RWPE2 (cell line): ENCODE measurements at regions not wholly inside any gene's neighbourhood (a gene's known extent, or its start where the extent isn't known, plus 50 kb on each side); places are given as distances from the start of the nearest gene placed in this dataset.

Source experiments
- ATAC-seq: fragments of 200-7000 bp; cut with Tn5 transposase; 3 replicates; pipeline ENCODE4 v1.9.1; 2021; ENCODE audit warnings: low read depth
- DNase-seq: peaks from one replicate; pipeline ENCODE4 v3.0.0-alpha.2; 2020; ENCODE audit warnings: low spot score
- H3K27ac ChIP-seq: fragments of 450-650 bp; 2 replicates; pipeline ENCODE4 v1.5.1; 2017; ENCODE audit warnings: mild to moderate bottlenecking; ENCODE audit not compliant: poor library complexity, severe bottlenecking
- H3K27me3 ChIP-seq: fragments of 250-450 bp; sonication (Bioruptor Pico); 2 replicates; pipeline ENCODE4 v1.5.1; 2021; ENCODE audit warnings: mild to moderate bottlenecking, moderate library complexity; ENCODE audit not compliant: insufficient read depth, poor library complexity, severe bottlenecking
- H3K36me3 ChIP-seq: fragments of 250-450 bp; sonication (Bioruptor Pico); 2 replicates; pipeline ENCODE4 v1.5.1; 2020; ENCODE audit warnings: low read depth, mild to moderate bottlenecking, moderate library complexity
- H3K4me1 ChIP-seq: fragments of 250-450 bp; sonication (Bioruptor Pico); 2 replicates; pipeline ENCODE4 v1.5.1; 2021; ENCODE audit warnings: mild to moderate bottlenecking, moderate library complexity; ENCODE audit not compliant: insufficient read depth, poor library complexity, severe bottlenecking
- H3K4me3 ChIP-seq: fragments of 250-450 bp; sonication (Bioruptor Pico); 2 replicates; pipeline ENCODE4 v1.5.1; 2021; ENCODE audit warnings: mild to moderate bottlenecking, moderate library complexity; ENCODE audit not compliant: severe bottlenecking
- H3K9me3 ChIP-seq: fragments of 250-450 bp; sonication (Bioruptor Pico); 2 replicates; pipeline ENCODE4 v1.5.1; 2021; ENCODE audit warnings: mild to moderate bottlenecking, moderate library complexity; ENCODE audit not compliant: severe bottlenecking
- CTCF ChIP-seq: fragments of 450-650 bp; IDR thresholded peaks from one replicate; pipeline ENCODE4 v1.5.1; 2017; ENCODE audit warnings: mild to moderate bottlenecking, moderate library complexity; ENCODE audit not compliant: poor library complexity, severe bottlenecking

DNA sequence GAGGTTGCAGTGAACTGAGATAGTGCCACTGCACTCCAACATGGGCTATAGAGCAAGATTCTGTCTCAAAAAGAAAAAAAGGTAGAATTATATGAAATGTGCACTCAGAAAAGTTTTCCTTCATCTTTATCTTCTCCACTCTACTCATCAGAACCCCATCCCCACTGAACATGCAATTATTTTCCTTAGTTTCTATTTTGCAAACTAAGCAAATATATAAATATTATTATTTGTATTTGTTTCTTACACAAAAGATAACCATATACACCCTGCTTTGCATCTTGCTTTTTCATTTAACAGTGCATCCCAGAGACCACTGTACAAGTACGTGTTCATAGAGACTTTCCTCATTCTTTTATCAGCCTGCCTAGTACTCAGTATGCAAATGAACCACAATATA, 68.0 kb upstream of the ACAN start:
- peaks cover 2% of the 10 kb centered on the region for H3K27me3 ChIP-seq
- H3K4me3 ChIP-seq, result no peak overlapping the region
- ATAC-seq, result no peak
- H3K9me3 ChIP-seq, result no peaks in the 10 kb centered on the region
- no peaks in the 10 kb centered on the region for H3K36me3 ChIP-seq
- TF ChIP-seq CTCF, result no peak
- no peak overlapping the region for H3K27ac ChIP-seq
- no peaks in the 10 kb centered on the region for H3K4me1 ChIP-seq
- no peak for DNase-seq

DNA sequence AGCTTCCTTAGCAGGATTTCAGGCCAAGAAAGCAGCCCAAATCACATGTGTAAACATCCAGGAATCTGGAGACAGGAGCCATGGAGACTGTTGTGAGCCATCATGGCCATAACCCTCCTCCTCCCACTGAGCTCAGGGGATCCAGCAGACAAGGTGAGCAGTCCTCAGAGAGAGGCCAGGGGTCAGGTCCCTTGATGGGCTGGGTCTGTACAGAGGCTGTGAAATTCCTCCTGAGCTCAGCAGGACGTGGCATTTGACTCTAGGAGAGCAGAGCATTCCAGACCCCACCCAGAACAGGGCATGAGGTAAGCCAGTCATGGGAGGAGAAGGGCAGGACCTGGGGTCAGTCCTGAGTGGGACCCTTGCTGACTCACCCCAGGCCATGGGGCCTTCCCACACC, 67.0 kb upstream of the ACAN start:
- Histone ChIP-seq H3K27me3 (peaks cover 2% of the 10 kb centered on the region), H3K4me3 (no peak overlapping the region), H3K4me1 (no peaks in the 10 kb centered on the region), H3K27ac (no peak overlapping the region), H3K9me3 (no peaks in the 10 kb centered on the region), H3K36me3 (no peaks in the 10 kb centered on the region)
- no peak; the same call in 2 of the 3 replicates for ATAC-seq
- no peak for DNase-seq
- TF ChIP-seq CTCF, result no peak

DNA sequence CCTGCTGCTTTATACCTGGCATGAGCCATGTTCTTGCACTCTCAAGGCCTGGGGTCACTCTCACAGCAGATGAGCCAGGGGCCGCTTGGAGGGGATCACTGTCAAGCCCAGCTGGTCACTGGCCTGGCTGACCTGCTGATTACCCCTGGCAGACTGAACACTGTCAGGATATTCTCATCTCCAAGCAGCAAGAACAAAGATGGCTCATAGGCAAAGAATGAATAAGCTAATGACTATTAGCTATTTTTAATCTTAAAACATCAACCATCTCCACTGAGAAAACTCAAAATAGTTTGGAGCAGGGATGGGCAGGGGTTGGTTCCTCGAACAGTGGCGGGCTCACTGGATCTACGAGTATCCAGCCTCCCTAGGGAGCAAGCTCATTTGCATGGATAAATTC, 64.4 kb upstream of the ACAN start:
- TF ChIP-seq CTCF, result no peak
- H3K36me3 ChIP-seq, result no peaks in the 10 kb centered on the region
- H3K4me1 ChIP-seq, result no peaks in the 10 kb centered on the region
- H3K4me3 ChIP-seq, result no peak overlapping the region
- H3K27me3 ChIP-seq, result peaks cover 8% of the 10 kb centered on the region
- H3K27ac ChIP-seq, result no peak overlapping the region
- ATAC-seq, result no peak
- H3K9me3 ChIP-seq, result no peaks in the 10 kb centered on the region
- no peak for DNase-seq

GRCh38 chr15:88739541-88739940, 63.7 kb upstream of the ACAN start:
- no peak overlapping the region for H3K27ac ChIP-seq
- TF ChIP-seq CTCF, result no peak
- no peaks in the 10 kb centered on the region for H3K36me3 ChIP-seq
- peaks cover 13% of the 10 kb centered on the region for H3K27me3 ChIP-seq
- no peak for ATAC-seq
- H3K4me3 ChIP-seq, result no peak overlapping the region
- H3K4me1 ChIP-seq, result no peaks in the 10 kb centered on the region
- no peak for DNase-seq
- H3K9me3 ChIP-seq, result no peaks in the 10 kb centered on the region

DNA sequence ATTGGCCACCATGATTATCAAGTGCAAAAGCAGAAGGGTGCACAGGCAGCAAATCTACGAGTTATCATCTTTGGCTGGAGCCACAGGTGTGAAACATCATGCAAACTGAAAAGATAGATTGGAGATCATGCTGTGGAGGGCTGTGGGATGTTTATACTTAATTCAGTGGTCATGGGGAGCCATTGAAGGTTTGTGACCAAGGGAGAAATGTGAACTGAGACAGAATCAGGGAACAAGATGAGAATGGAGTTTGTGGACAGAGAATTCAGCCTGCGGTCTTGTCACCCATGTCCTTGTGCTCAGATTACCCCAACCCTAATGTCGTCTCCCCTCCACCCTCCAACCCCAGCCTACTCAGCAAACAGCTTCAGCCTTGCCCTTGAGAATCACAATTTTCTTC, 62.9 kb upstream of the ACAN start:
- peaks cover 13% of the 10 kb centered on the region for H3K27me3 ChIP-seq
- H3K4me3 ChIP-seq, result no peak overlapping the region
- TF ChIP-seq CTCF, result no peak
- ATAC-seq (no peak), DNase-seq (no peak)
- no peak overlapping the region for H3K27ac ChIP-seq
- peaks cover 6% of the 10 kb centered on the region for H3K4me1 ChIP-seq
- H3K9me3 ChIP-seq, result no peaks in the 10 kb centered on the region
- no peaks in the 10 kb centered on the region for H3K36me3 ChIP-seq
